Parathyroid adenoma (tissue), 2 donors: ENCODE measurements at regions not wholly inside any gene's neighbourhood (a gene's known extent, or its start where the extent isn't known, plus 50 kb on each side); places are given as distances from the start of the nearest gene placed in this dataset.

Experiments
- H2AFZ ChIP-seq: fragments of 300-600 bp; sonication (generic); one replicate; pipeline ENCODE4 v1.7.0; 2017; ENCODE audit warnings: antibody characterized with exemption, mild to moderate bottlenecking
- H3K27ac ChIP-seq: fragments of 300-600 bp; sonication (generic); one replicate; pipeline ENCODE4 v1.7.0; 2017
- H3K27me3 ChIP-seq: fragments of 300-600 bp; sonication (generic); one replicate; pipeline ENCODE4 v1.7.0; 2017; ENCODE audit warnings: low read length; ENCODE audit not compliant: control insufficient read depth, insufficient read depth
- H3K36me3 ChIP-seq: fragments of 300-600 bp; sonication (generic); one replicate; pipeline ENCODE4 v1.7.0; 2017; ENCODE audit warnings: low read length; ENCODE audit not compliant: control insufficient read depth, insufficient read depth
- H3K4me1 ChIP-seq: fragments of 300-600 bp; sonication (generic); one replicate; pipeline ENCODE4 v1.7.0; 2017; ENCODE audit warnings: control low read depth
- H3K4me2 ChIP-seq: fragments of 300-600 bp; sonication (generic); one replicate; pipeline ENCODE4 v1.7.0; 2017; ENCODE audit warnings: low read length
- H3K4me3 ChIP-seq: fragments of 300-600 bp; sonication (generic); one replicate; pipeline ENCODE4 v1.7.0; 2017; ENCODE audit warnings: low read depth, low read length
- H3K79me2 ChIP-seq: fragments of 300-600 bp; sonication (generic); one replicate; pipeline ENCODE4 v1.7.0; 2017; ENCODE audit warnings: control low read depth
- H3K9ac ChIP-seq: fragments of 300-600 bp; sonication (generic); one replicate; pipeline ENCODE4 v1.7.0; 2017; ENCODE audit warnings: mild to moderate bottlenecking
- H3K9me3 ChIP-seq: fragments of 300-600 bp; sonication (generic); one replicate; pipeline ENCODE4 v1.7.0; 2017; ENCODE audit warnings: low read length; ENCODE audit not compliant: control insufficient read depth
- TF ChIP-seq, protein P1 (sequence below): fragments of 300-600 bp; sonication (generic); IDR thresholded peaks from one replicate; pipeline ENCODE4 v1.7.0; 2017; ENCODE audit warnings: antibody characterized with exemption, mild to moderate bottlenecking
- donor health status: primary hyperparathyroidism.

DNA sequence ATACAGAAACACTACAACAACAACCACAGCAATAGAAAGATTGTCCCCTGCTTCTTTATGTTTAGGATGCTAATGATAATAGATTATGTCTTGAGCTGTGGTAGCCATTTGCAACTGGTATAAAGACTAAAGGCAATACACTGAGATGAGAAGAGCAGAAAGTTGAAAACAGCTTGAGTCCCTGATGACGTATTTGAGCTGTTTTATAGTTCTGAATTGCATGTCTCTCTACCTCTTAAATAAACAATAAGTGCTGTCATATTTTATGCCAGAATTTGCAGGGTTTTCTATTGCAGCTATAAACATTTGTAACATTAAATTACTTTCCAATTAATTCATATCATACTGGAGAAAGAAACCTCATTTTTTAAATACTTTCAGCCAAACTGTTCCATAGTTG, 1242.0 kb downstream of the LRFN5 start:
- H3K27ac ChIP-seq: no peak overlapping the region
- no peaks in the 10 kb centered on the region for H3K36me3 ChIP-seq
- H3K4me3 ChIP-seq: no peak overlapping the region
- no peaks in the 10 kb centered on the region for H3K27me3 ChIP-seq
- H3K9ac ChIP-seq: no peak overlapping the region
- H2AFZ ChIP-seq: no peak overlapping the region
- TF ChIP-seq, protein P1, sequence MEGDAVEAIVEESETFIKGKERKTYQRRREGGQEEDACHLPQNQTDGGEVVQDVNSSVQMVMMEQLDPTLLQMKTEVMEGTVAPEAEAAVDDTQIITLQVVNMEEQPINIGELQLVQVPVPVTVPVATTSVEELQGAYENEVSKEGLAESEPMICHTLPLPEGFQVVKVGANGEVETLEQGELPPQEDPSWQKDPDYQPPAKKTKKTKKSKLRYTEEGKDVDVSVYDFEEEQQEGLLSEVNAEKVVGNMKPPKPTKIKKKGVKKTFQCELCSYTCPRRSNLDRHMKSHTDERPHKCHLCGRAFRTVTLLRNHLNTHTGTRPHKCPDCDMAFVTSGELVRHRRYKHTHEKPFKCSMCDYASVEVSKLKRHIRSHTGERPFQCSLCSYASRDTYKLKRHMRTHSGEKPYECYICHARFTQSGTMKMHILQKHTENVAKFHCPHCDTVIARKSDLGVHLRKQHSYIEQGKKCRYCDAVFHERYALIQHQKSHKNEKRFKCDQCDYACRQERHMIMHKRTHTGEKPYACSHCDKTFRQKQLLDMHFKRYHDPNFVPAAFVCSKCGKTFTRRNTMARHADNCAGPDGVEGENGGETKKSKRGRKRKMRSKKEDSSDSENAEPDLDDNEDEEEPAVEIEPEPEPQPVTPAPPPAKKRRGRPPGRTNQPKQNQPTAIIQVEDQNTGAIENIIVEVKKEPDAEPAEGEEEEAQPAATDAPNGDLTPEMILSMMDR: no peak
- H3K4me2 ChIP-seq: no peak overlapping the region
- no peaks in the 10 kb centered on the region for H3K4me1 ChIP-seq
- H3K9me3 ChIP-seq: no peaks in the 10 kb centered on the region
- H3K79me2 ChIP-seq: no peaks in the 10 kb centered on the region

DNA sequence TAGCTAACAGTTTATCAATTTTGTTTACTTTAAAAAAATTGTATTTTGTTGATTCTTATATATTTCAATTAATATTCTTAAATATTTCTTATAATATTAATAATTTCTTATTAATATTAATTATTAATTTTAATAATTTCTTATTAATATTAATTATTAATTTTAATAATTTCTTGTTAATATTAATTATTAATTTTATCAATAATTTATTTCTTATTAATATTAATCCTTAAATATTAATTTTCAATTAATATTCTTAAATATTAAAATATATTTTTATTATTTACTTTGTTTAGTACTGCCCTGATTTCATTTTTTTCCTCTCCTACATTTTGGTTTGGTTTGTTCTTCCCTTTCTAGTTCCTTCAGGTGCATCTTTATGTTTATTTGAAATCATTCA, 1208.1 kb downstream of the LRFN5 start:
- H3K27me3 ChIP-seq: no peaks in the 10 kb centered on the region
- no peaks in the 10 kb centered on the region for H3K79me2 ChIP-seq
- TF ChIP-seq, protein P1: no peak
- H3K4me3 ChIP-seq: no peak overlapping the region
- H3K4me1 ChIP-seq: no peaks in the 10 kb centered on the region
- no peak overlapping the region for H3K27ac ChIP-seq
- no peak overlapping the region for H2AFZ ChIP-seq
- no peak overlapping the region for H3K9ac ChIP-seq
- no peaks in the 10 kb centered on the region for H3K9me3 ChIP-seq
- H3K4me2 ChIP-seq: no peak overlapping the region
- H3K36me3 ChIP-seq: no peaks in the 10 kb centered on the region

DNA sequence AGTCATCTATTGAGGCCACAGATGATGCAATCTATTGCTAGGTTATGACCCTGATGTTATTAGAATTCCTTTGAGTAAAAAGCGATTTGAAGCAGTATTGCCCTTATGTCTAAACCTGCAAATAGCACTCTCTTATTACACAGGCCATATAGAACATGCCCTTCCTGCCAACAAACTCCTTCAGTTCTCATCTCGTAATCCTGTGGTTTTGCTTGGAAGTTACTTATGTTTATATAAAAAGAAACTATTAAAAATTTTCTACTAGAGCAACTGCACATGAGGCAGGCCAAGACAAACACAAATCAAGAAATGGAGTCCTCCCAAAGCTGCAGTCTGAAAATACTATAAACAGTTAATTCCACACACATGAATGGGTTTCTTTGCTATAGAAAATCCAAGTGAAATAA, 1200.2 kb downstream of the LRFN5 start:
- Histone ChIP-seq H3K9me3 (no peaks in the 10 kb centered on the region), H3K27ac (no peak overlapping the region), H2AFZ (no peak overlapping the region), H3K9ac (no peak overlapping the region), H3K4me2 (no peak overlapping the region), H3K4me1 (no peaks in the 10 kb centered on the region), H3K36me3 (no peaks in the 10 kb centered on the region), H3K79me2 (no peaks in the 10 kb centered on the region), H3K4me3 (no peak overlapping the region), H3K27me3 (no peaks in the 10 kb centered on the region)
- TF ChIP-seq, protein P1: no peak

DNA sequence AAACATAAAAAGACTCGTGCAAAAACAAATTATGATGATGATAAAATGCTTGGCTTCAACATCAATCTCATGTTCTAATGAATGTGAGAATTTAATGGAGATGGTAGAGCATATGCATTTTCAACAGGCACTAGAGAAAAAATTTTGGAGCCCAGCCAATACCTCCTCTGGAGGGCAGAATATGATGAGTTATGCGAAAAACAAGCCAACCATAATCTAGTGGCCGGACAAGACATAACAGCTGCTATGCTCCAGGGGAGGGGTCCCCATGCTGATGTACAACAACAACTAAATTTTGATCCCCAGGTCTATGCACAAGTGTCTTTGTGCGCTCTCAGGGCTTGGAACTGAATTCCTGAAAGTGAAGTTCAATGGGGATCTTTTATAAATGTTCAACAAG, 1197.5 kb downstream of the LRFN5 start:
- TF ChIP-seq, protein P1: no peak
- no peak overlapping the region for H3K4me3 ChIP-seq
- no peaks in the 10 kb centered on the region for H3K36me3 ChIP-seq
- no peaks in the 10 kb centered on the region for H3K9me3 ChIP-seq
- no peak overlapping the region for H3K27ac ChIP-seq
- no peaks in the 10 kb centered on the region for H3K27me3 ChIP-seq
- H3K9ac ChIP-seq: no peak overlapping the region
- H3K4me1 ChIP-seq: no peaks in the 10 kb centered on the region
- no peak overlapping the region for H2AFZ ChIP-seq
- H3K79me2 ChIP-seq: no peaks in the 10 kb centered on the region
- H3K4me2 ChIP-seq: no peak overlapping the region

DNA sequence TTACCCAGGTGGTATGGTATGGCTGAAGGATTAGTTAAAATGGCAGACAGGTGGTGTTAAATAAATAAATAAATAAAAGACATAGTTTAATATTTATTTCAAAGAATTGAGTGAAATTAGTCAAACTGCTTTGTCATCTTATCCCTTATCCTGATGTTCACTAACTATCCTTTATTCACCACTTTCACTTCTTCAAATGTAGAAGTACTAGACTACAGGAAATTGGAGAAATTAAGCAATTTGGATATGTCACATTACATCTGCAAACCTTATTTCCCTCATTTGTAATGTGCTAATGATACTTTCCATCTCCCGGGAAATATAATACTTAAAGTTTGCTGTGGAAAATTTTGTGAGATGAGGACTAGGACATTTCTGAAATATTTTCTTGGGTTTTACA, 1195.7 kb downstream of the LRFN5 start:
- TF ChIP-seq, protein P1: no peak
- Histone ChIP-seq H2AFZ (no peak overlapping the region), H3K79me2 (no peaks in the 10 kb centered on the region), H3K4me2 (no peak overlapping the region), H3K9ac (no peak overlapping the region), H3K36me3 (no peaks in the 10 kb centered on the region), H3K4me3 (no peak overlapping the region), H3K27ac (no peak overlapping the region), H3K27me3 (no peaks in the 10 kb centered on the region), H3K9me3 (no peaks in the 10 kb centered on the region), H3K4me1 (no peaks in the 10 kb centered on the region)
